ENCODE measurements at regions not wholly inside any gene's neighbourhood (a gene's known extent, or its start where the extent isn't known, plus 50 kb on each side); places are given as distances from the start of the nearest gene placed in this dataset.
"Not testable (repeated sequence)": the region's sequence is repeated elsewhere in the genome, so short reads cannot be mapped to it uniquely, and the experiment has no call there.

DNA sequence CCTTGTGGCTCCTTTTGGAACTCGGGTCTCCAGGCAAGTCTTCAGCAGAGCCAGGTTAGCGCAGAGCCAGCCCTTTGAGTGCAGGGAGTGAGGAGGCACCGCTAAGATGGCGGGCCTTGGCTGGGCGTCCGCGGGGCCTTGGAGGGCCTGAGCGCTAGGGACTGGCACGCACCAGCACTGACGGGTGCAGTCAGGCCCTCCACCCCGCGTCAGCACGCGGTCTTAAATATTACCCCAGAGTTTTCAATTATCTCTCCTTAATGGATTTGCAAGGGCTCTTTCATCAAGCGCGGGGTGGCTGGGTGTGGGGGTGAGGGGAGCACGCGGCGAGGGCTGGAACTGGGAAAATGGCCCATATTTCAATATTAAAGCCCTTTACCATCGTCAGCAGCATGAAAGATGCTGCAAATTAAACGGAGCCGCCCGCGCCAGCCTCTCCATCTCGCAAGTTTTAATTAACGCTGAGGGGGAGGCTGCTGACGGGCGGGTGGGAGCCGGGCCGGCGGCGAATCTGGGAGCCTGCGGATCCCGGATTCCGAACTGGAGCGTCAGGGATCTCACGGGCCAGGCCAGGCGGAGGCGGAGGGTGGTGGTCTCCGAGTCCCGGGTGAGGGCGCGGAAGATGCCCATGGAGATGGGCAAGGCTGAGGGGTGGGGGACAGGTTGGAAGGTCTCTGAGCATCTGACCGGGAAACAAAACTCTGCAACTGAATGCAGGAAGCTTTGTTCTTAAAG, 1690.4 kb upstream of the DEFB115 start:
- CTCF ChIA-PET; intact Hi-C loops (cut with micrococcal nuclease); POLR2A ChIA-PET; H3K9me3 Mint-ChIP-seq; DNase-seq; H3K27me3 Mint-ChIP-seq; H3K4me1 Mint-ChIP-seq (ENCODE audit: low read depth); H3K36me3 Mint-ChIP-seq; H3K27ac Mint-ChIP-seq; H3K4me3 Mint-ChIP-seq: not testable (repeated sequence)

DNA sequence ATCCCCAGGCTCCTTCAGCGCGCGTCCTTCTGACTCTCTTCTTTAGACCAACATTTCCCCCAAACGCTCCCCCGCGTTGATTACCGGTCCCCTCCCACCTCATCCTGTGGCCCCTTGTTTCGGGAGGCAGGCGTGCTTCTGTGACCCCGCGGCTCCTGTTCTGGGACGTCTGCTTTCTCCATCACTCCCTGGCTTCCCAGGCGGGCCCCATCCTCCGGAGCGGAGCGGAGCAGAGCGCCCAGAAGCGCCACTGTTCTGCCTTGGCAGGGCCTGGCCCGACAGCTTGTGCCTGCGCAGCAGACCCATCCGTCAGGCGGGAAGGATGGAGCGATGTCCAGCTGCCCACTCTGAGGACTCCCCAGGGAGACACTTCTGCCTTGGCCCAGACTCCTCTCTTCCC, 1689.8 kb upstream of the DEFB115 start:
- intact Hi-C loops (cut with micrococcal nuclease); POLR2A ChIA-PET; H3K36me3 Mint-ChIP-seq; H3K9me3 Mint-ChIP-seq; DNase-seq; CTCF ChIA-PET; H3K27me3 Mint-ChIP-seq; H3K27ac Mint-ChIP-seq; H3K4me3 Mint-ChIP-seq; H3K4me1 Mint-ChIP-seq (ENCODE audit: low read depth): not testable (repeated sequence)

DNA sequence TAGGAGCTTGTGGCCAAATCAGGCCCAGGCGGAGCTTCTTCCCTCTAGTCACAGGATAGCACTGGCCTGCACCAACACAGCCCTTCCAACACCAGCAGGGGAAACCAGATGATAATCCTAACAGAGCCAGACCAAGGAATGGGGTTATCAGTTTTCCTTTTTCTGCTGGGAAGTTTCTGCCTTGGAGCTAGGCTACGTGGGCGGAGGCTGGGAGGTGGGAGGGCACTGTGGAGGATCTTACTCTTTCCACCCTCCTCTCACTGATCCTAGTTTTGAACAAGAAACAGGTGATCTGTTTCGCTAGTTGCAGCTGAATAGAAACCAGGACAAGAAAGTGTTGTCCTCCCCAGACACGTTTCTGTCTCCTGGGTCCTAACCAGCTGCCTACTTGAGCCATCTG, 1687.3 kb upstream of the DEFB115 start:
- POLR2A ChIA-PET, CTCF ChIA-PET, H3K27ac Mint-ChIP-seq: not testable (repeated sequence)

DNA sequence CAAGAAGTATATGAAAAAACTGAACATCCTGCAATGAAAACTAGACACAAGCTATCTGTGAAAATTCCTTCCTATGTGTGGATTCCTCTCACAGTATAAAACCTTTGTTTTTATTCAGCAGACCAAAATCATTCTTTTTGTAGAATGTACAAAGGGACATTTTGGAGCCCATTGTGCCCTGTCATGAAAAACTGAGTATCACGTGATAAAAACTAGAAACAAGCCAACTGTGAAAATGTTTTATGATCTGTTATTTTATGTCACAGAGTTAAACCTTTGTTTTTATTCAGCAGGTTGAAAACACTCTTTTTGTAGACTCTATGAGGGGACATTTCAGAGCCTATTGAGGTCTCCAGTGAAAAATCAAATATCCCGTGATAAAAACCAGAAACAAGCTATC, 1667.9 kb upstream of the DEFB115 start:
- H3K27ac Mint-ChIP-seq; intact Hi-C loops (cut with micrococcal nuclease); H3K36me3 Mint-ChIP-seq; POLR2A ChIA-PET; H3K4me3 Mint-ChIP-seq; DNase-seq; H3K27me3 Mint-ChIP-seq; CTCF ChIA-PET; H3K9me3 Mint-ChIP-seq; H3K4me1 Mint-ChIP-seq (ENCODE audit: low read depth): not testable (repeated sequence)

More for the DNA sequence above, 1687.3 kb upstream of the DEFB115 start:
- H3K36me3 Mint-ChIP-seq; DNase-seq; H3K27me3 Mint-ChIP-seq; intact Hi-C loops (cut with micrococcal nuclease); H3K4me3 Mint-ChIP-seq; H3K9me3 Mint-ChIP-seq; H3K4me1 Mint-ChIP-seq (ENCODE audit: low read depth): not testable (repeated sequence)

DNA sequence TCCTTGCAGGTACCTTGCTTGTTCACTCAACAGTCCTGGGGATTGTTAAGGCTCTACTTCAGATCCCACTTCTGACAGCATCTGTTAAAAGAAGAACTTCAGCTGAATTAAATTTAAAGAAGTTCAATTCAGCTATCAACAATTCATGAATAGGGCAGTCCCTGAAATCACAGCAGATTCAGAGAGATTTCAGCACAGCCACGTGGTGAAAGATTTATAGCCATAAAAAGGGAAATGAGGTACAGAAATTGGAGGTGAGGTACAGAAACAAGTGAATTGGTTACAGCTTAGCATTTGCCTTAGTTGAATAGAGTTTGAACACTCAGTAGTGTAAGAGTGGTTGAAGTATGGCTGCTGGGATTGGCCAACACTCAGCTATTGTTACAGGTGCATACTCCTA, 1653.3 kb upstream of the DEFB115 start:
- CTCF ChIA-PET; H3K36me3 Mint-ChIP-seq; intact Hi-C loops (cut with micrococcal nuclease); H3K9me3 Mint-ChIP-seq; DNase-seq; H3K4me3 Mint-ChIP-seq; H3K27me3 Mint-ChIP-seq; H3K4me1 Mint-ChIP-seq (ENCODE audit: low read depth); POLR2A ChIA-PET; H3K27ac Mint-ChIP-seq: not testable (repeated sequence)

DNA sequence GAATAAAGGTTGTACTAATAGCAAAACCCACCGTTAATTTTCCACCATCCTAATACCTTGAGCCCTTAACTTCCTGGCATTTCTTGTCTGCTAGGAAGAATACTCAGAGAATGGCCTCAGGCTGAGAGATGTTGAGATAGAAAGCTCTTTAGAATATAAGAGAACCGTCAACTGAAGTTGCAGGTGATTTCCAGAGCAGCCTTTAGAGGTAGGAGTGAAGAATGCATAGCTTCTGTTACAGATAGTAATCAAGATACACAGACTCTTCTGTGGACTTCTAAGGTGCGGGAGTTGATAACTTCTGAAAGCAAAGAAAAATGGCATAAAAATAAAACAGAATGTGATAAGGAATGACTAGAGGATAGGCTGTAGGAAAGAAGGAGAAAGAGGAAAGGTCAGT, 1651.3 kb upstream of the DEFB115 start:
- H3K27ac Mint-ChIP-seq; H3K9me3 Mint-ChIP-seq; H3K27me3 Mint-ChIP-seq; H3K4me3 Mint-ChIP-seq; intact Hi-C loops (cut with micrococcal nuclease); POLR2A ChIA-PET; H3K36me3 Mint-ChIP-seq; H3K4me1 Mint-ChIP-seq (ENCODE audit: low read depth); DNase-seq; CTCF ChIA-PET: not testable (repeated sequence)

- intact Hi-C loops (cut with micrococcal nuclease); CTCF ChIA-PET; POLR2A ChIA-PET: not testable (repeated sequence)
Observed at GRCh38 chr20:29629395-29629794, 1628.1 kb upstream of the DEFB115 start.

More at GRCh38 chr20:29629395-29629794, 1628.1 kb upstream of the DEFB115 start:
- not testable (repeated sequence) for H3K4me1 Mint-ChIP-seq (ENCODE audit: low read depth); H3K27ac Mint-ChIP-seq; H3K36me3 Mint-ChIP-seq; H3K4me3 Mint-ChIP-seq; H3K27me3 Mint-ChIP-seq; DNase-seq
- peaks cover 13% of the 10 kb centered on the region for H3K9me3 Mint-ChIP-seq
